ENCODE measurements at regions not wholly inside any gene's neighbourhood (a gene's known extent, or its start where the extent isn't known, plus 50 kb on each side); places are given as distances from the start of the nearest gene placed in this dataset.
"Not testable (repeated sequence)": the region's sequence is repeated elsewhere in the genome, so short reads cannot be mapped to it uniquely, and the experiment has no call there.

- DNase-seq (ENCODE audit: low spot score in 2 of 2) (no peak), FAIRE-seq (no peak)
These were observed 390.4 kb downstream of the SOX11 start for GRCh38 chr2:6082625-6083018.

- FAIRE-seq, result no peak
- no peak for DNase-seq (ENCODE audit: low spot score in 2 of 2)
These were observed 391.0 kb downstream of the SOX11 start for GRCh38 chr2:6083136-6083535.

DNA sequence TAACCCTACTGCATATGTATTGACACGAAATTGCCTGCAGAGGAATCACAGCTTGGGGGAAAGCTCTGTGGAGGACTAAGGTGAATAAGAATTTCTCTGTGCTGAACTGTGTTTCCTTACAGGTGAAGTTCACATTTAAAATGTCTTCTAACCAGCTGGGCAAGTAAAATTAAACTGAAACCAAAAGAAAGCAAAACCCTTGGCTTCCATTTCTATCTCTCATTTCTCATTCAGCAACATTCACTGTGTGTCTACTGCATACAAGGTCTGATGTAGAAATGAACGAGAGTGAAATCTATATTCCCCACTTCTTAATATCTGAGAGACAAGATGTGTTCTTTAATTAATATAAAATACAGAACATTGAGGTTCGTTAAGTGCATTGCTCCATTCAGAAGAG is 397.3 kb downstream of the SOX11 start:
- FAIRE-seq (no peak), DNase-seq (ENCODE audit: low spot score in 2 of 2) (no peak)

DNA sequence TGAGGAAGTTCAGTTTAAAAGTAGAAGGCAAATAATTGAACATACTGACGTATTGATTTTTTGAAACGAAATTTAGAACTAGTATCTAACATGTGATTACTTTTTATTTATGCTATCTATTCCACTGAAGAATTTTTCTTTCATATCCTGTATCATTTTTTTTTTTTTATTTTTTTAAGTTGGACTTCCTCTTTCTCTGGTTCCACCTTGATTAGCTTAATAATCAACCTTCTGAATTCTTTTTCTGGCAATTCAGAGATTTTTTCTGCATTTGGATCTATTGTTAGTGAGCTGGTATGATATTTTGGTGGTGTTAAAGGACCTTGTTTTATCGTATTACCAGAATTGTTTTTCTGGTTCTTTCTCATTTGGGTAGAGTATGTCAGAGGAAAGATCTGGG is 411.2 kb downstream of the SOX11 start:
- no peak for FAIRE-seq

GRCh38 chr2:6103949-6104348 is 411.8 kb downstream of the SOX11 start:
- no peak for FAIRE-seq
- no peak for DNase-seq (ENCODE audit: low spot score in 2 of 2)

More for the DNA sequence above, 411.2 kb downstream of the SOX11 start:
- no peak for DNase-seq (ENCODE audit: low spot score in 2 of 2)

GRCh38 chr2:6107290-6107689 is 415.1 kb downstream of the SOX11 start:
- no peak for DNase-seq (ENCODE audit: low spot score in 2 of 2)
- FAIRE-seq, result no peak

DNA sequence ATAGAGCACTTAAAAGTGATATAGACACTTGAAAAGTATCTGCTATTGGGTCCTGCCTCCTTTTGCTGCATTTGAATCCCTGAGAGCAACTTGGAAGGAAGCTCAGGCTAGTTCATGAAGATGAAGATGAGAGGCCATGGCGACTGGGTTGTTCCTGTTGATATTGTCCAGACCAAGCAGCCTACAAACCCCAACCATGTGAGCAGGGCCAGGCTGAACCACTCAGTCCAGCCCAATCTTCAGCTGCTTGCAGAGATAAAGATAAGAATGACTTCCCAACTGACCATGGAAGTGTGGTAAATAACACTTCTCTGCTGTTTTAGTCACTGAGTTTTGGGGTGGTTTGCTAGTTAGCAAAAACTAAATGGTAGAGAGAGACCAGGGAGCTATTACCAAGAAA is 417.6 kb downstream of the SOX11 start:
- no peak for FAIRE-seq
- no peak for DNase-seq (ENCODE audit: low spot score in 2 of 2)

DNA sequence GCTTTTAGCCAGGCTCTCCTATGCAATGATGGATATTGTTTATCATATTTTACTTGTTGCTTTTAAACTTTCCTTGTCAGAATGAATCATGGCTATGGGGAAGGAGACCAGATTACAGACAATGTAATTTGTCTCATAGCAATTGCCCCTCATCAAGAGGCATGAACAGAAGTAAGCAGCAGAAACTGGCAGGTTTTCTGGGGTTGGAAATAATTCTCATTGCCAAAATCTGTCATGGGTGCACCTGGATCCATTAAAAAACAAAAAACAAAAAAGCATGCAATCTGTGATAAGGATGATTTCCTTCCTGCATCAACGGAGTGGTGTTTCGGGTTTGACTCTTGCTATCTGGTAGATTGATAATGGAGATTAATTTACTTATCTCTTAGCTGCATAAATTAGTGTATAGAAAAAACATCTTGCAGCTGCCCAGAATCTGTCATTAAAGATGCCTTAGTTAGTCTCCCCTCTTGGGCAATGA is 419.6 kb downstream of the SOX11 start:
- DNase-seq (ENCODE audit: low spot score in 2 of 2), result no peak
- no peak for FAIRE-seq

DNA sequence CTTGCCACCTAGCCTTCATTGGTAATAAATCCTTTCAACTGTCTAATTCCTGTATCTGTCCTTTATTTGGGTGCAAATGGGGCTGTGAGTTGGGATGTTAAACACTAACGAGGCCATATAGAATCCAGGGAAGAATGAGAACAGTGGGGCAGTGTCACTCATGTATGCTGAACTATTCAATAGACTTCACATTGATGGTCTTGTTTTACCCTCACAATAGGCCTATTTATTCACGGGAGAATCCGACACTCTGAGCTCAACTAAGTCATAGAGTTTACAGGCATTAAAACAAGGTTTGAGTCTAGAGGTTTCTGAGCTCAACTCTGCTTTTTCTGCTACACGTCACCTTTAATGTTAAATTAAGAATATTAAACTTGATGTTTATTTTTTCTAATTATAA is 421.6 kb downstream of the SOX11 start:
- FAIRE-seq, result peak; percentile 94
- DNase-seq (ENCODE audit: low spot score in 2 of 2), result peak; percentile 20 to 38

- no peak for DNase-seq (ENCODE audit: low spot score in 2 of 2)
- no peak for FAIRE-seq
These were observed 435.5 kb downstream of the SOX11 start for GRCh38 chr2:6127718-6128117.

DNA sequence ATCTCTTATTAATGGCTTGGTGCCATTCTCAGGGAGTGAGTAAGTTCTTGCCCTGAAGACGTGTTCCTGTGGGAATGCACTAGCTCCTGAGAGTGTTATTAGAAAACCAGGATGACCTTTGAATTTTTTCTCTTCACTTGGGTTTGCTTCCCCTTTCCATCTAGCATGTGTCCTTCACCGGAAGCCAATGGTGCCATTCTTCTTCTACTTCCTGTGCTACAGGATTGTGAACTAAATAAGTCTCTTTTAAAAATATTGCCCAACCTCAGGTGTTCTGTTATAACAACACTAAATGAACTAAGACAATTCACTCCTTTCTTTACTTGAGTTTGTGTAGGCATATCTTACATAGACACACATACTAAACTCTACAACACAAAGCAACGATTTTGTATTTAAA is 447.0 kb downstream of the SOX11 start:
- no peak for DNase-seq (ENCODE audit: low spot score in 2 of 2)
- FAIRE-seq, result no peak

- FAIRE-seq (no peak), DNase-seq (ENCODE audit: low spot score in 2 of 2) (no peak)
These were observed 447.7 kb downstream of the SOX11 start for GRCh38 chr2:6139916-6140315.

GRCh38 chr2:6140509-6140908 is 448.3 kb downstream of the SOX11 start:
- DNase-seq (ENCODE audit: low spot score in 2 of 2) (no peak), FAIRE-seq (peak; percentile 37)

GRCh38 chr2:6143812-6144211 is 451.6 kb downstream of the SOX11 start:
- DNase-seq (ENCODE audit: low spot score in 2 of 2), result no peak

GRCh38 chr2:6147215-6147614 is 455.0 kb downstream of the SOX11 start:
- not testable (repeated sequence) for DNase-seq (ENCODE audit: low spot score in 2 of 2); FAIRE-seq

More at GRCh38 chr2:6143812-6144211, 451.6 kb downstream of the SOX11 start:
- FAIRE-seq, result no peak

GRCh38 chr2:6148882-6149281 is 456.7 kb downstream of the SOX11 start:
- FAIRE-seq, result no peak
- no peak for DNase-seq (ENCODE audit: low spot score in 2 of 2)

DNA sequence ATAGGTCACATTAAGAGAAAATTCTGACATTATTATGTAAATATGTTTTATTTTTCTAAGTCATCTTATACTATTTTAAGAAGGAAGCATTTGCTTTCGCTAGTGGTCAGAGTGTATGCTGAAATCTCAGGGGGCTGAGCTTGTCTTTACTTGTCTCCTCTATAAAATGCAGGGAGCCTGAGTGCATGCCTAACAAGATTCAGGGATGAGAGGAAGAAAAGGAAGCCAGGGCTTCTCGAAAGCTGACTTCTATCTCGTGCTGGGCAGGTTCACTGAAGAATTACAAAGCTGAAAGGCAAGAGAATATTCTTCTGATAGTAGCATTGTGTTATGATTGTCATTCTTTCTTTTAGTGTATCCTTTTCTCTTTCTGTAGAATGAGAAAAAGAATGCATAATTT is 467.4 kb downstream of the SOX11 start:
- DNase-seq (ENCODE audit: low spot score in 2 of 2) (no peak), FAIRE-seq (no peak)

- FAIRE-seq (no peak), DNase-seq (ENCODE audit: low spot score in 2 of 2) (no peak)
These were observed 471.7 kb downstream of the SOX11 start for GRCh38 chr2:6163932-6164331.

DNA sequence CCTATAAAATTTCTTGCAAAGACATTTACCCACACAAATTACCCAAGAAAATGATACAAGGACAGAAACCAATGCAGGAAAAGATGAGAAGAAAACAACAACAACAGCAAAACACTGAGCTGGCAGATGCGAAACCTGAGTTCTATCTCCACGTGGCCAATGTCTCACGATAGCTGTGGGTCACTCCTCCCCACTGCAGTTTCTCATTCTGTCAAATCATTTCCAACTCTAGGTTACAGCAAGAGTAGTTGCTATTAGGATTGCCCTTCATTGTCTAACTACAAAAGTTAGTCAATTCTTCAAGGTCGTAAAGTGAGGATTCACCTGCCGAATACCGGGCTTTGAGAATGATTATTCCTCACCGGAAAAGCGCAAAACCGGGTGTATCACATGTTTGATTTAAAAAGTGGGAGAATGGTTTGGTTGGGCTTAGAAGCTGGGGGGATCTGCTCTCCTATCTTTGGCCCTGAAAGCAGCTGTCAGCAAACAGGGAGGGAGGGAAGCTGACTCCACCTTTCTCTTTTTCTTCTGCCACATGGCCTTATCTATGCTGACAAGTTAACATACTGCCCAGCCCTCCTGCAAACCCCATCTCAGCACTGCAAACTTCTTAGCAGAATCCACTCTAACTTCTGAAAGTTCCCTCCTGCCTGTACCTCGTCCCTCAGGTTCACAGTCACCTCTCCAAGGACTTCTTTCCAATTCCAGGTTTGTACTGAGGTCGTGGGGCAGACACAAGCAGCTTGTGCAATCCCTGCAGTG is 473.0 kb downstream of the SOX11 start:
- FAIRE-seq, result no peak

GRCh38 chr2:6167592-6168138 is 475.5 kb downstream of the SOX11 start:
- no peak for FAIRE-seq
- DNase-seq (ENCODE audit: low spot score in 2 of 2), result no peak

More for the DNA sequence above, 473.0 kb downstream of the SOX11 start:
- no peak for DNase-seq (ENCODE audit: low spot score in 2 of 2)

DNA sequence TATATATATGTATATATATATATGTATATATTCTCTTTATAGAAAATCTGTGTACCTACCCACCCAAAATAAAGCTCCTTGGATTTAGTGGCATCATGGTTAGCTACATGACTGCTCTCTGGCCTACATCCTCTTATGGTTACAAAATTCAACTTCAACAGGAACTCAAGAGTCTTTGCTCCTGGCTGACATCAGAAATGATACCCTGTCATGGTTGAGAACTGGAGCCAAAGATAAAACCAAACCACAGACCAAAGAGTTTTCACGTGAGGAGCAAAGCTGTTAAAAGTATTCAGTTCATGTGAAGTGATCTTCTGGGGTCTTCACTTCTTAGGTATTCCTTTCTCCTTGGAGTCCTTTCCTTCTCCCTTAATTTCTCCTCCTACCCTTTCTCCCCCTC is 476.3 kb downstream of the SOX11 start:
- no peak for DNase-seq (ENCODE audit: low spot score in 2 of 2)
- FAIRE-seq, result no peak

GRCh38 chr2:6171294-6171693 is 479.1 kb downstream of the SOX11 start:
- DNase-seq (ENCODE audit: low spot score in 2 of 2), result no peak
- no peak for FAIRE-seq
